ENCODE measurements at regions not wholly inside any gene's neighbourhood (a gene's known extent, or its start where the extent isn't known, plus 50 kb on each side); places are given as distances from the start of the nearest gene placed in this dataset.

DNA sequence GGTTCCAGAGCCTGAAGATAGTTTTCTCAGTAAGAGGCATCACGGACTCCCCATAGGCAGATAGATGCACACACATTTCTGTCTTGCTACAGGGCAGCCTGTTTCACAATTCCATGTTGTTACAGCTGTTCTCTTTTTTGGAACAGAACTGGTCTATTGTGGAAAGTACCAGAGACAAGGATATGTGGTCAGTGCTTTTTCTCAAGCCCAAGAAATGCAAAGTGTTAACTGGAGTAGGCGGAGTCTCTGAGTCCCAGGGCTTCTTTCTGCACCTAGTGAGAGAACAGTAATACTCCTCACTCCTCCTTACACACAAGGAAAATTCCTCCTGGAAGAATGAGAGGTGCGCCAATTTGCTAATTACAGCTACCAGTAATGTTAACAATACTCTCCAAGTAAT is 141.6 kb upstream of the ARGLU1 start:
- Histone ChIP-seq H3K27ac (peak overlapping the region; percentile 47 to 80 (median 67)), H3K9me3 (no peaks in the 10 kb centered on the region), H3K4me1 (peaks cover 0 to 16% (median 0%) of the 10 kb centered on the region in 3 donors), H3K36me3 (no peaks in the 10 kb centered on the region), H3K4me3 (peak overlapping the region in 2 of 4 donors; percentile 8 to 36), H3K27me3 (no peaks in the 10 kb centered on the region)
- 61 to 75% methylated on average over 3 of the region's 3 CpGs for WGBS, 2 donors
- TF ChIP-seq, protein P1, sequence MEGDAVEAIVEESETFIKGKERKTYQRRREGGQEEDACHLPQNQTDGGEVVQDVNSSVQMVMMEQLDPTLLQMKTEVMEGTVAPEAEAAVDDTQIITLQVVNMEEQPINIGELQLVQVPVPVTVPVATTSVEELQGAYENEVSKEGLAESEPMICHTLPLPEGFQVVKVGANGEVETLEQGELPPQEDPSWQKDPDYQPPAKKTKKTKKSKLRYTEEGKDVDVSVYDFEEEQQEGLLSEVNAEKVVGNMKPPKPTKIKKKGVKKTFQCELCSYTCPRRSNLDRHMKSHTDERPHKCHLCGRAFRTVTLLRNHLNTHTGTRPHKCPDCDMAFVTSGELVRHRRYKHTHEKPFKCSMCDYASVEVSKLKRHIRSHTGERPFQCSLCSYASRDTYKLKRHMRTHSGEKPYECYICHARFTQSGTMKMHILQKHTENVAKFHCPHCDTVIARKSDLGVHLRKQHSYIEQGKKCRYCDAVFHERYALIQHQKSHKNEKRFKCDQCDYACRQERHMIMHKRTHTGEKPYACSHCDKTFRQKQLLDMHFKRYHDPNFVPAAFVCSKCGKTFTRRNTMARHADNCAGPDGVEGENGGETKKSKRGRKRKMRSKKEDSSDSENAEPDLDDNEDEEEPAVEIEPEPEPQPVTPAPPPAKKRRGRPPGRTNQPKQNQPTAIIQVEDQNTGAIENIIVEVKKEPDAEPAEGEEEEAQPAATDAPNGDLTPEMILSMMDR (IDR thresholded peaks at IDR 0.05): no peak
- no peak for TF ChIP-seq POLR2A (IDR thresholded peaks at IDR 0.05)
- intact Hi-C loops (cut with DNase I): no loop called here
- DNase-seq: no peak

DNA sequence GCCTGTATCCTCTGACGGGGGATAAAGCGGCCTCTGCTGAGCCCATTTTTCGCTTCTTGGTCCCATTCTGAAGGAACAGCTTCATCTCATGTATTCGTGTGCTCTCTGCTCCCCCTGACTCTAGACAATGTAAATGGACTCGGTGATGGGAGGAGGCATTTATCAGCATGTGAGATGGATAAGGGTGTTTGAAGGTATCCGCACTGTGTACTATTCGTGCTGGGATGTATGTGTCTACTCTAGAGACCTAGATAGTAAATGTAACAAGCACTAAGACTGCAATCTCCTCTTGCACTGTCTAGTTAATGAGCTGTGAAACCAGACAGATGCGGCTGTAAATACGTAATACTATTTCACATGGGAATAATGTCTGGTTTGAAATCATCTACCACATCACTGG is 134.6 kb upstream of the ARGLU1 start:
- no peak for DNase-seq
- Histone ChIP-seq H3K36me3 (no peaks in the 10 kb centered on the region), H3K9me3 (no peaks in the 10 kb centered on the region), H3K27me3 (no peaks in the 10 kb centered on the region), H3K4me3 (no peak overlapping the region), H3K27ac (peak overlapping the region in 1 of 4 donors; percentile 18), H3K4me1 (no peaks in the 10 kb centered on the region)
- WGBS, 2 donors: 84 to 89% methylated on average over 9 of the region's 9 CpGs
- TF ChIP-seq, protein P1 (IDR thresholded peaks at IDR 0.05): no peak
- no peak for TF ChIP-seq POLR2A (IDR thresholded peaks at IDR 0.05)
- intact Hi-C loops (cut with DNase I): no loop called here

DNA sequence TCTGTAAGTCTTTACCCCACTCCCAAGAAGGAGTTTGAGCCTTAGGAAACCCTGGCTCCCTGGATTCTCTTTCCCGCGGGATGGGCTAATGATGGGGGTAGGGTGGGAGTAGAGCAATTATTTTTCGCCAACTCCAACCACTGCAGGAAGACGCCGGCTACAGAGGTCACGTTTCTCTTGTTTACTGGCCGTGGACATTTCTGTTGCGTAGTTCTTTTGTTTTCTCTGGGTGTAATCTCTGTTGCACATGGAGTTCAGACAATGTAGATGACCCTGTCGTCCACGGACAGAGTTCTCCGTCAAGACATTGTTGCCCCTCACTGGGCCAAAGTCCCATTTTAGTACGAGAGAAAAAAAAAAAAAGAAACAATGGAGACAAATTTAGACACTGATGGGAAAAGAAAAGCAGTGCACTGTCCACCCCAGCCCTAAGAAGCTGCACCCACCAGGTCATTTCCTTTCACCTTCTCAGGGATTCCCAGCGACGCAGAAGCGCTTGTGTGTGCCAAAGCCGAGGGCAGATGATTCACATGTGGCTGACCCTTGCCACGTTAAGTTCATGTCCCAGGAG is 133.9 kb upstream of the ARGLU1 start:
- WGBS, 2 donors: 72 to 79% methylated on average over 17 of the region's 17 CpGs
- Histone ChIP-seq H3K4me3 (no peak overlapping the region), H3K27ac (peak overlapping the region in 1 of 4 donors; percentile 46), H3K9me3 (no peaks in the 10 kb centered on the region), H3K27me3 (no peaks in the 10 kb centered on the region), H3K4me1 (no peaks in the 10 kb centered on the region), H3K36me3 (no peaks in the 10 kb centered on the region)
- DNase-seq: no peak
- intact Hi-C loops (cut with DNase I): no loop called here
- TF ChIP-seq, protein P1 (IDR thresholded peaks at IDR 0.05): no peak
- no peak for TF ChIP-seq POLR2A (IDR thresholded peaks at IDR 0.05)

DNA sequence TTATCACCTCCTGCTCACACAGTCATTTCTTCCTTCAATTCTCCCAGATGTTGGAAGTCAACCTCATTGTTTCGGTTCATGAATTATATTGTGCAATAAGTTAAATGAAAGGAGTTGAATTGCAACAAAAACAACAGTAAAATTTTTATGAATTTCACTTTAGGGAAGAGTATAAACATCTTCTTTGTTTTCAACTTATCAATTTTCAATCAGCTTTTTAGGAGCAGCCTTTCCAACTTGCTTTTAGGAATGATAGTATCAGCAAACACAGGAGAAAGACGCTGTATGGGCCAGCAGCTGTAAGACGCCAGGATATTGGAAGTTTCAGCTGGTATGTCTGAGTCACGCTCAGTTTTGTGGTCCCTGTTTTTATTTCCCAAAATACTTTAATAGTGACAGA is 132.5 kb upstream of the ARGLU1 start:
- WGBS, 2 donors: 67 to 79% methylated on average over 4 of the region's 4 CpGs
- H3K4me3 ChIP-seq: no peak overlapping the region
- H3K4me1 ChIP-seq: no peaks in the 10 kb centered on the region
- no peak for DNase-seq
- H3K36me3 ChIP-seq: no peaks in the 10 kb centered on the region
- H3K9me3 ChIP-seq: no peaks in the 10 kb centered on the region
- intact Hi-C loops (cut with DNase I): no loop called here
- H3K27me3 ChIP-seq: no peaks in the 10 kb centered on the region
- TF ChIP-seq, protein P1 (IDR thresholded peaks at IDR 0.05): no peak
- TF ChIP-seq POLR2A (IDR thresholded peaks at IDR 0.05): no peak
- no peak overlapping the region for H3K27ac ChIP-seq

DNA sequence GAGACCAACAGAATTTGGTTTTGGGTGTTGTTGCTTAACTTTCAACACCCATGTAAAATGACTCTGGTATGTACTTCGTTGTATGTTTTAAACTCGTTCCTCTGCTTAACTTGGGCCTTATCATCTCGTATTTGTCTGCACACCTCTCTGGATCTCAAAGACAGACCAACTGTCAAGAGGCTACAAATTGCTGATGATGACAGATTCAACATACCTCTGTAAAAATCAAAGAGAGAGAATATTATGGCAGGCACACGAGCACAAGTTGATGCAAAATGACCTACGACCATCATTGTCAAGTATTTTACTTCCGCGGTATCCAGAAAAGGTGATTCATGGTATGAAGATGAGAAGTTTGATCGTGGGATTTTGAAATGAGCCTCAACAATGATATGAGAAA is 132.1 kb upstream of the ARGLU1 start:
- intact Hi-C loops (cut with DNase I): no loop called here
- DNase-seq: no peak
- Histone ChIP-seq H3K9me3 (no peaks in the 10 kb centered on the region), H3K36me3 (no peaks in the 10 kb centered on the region), H3K27me3 (no peaks in the 10 kb centered on the region), H3K4me3 (no peak overlapping the region), H3K4me1 (no peaks in the 10 kb centered on the region), H3K27ac (no peak overlapping the region)
- TF ChIP-seq POLR2A (IDR thresholded peaks at IDR 0.05): no peak
- TF ChIP-seq, protein P1 (IDR thresholded peaks at IDR 0.05): no peak
- 80 to 82% methylated on average over 8 of the region's 8 CpGs for WGBS, 2 donors
